ENCODE measurements at regions not wholly inside any gene's neighbourhood (a gene's known extent, or its start where the extent isn't known, plus 50 kb on each side); places are given as distances from the start of the nearest gene placed in this dataset.

GRCh38 chrX:20511792-20512191 is 245.1 kb upstream of the RPS6KA3 start:
- 53 to 55% methylated on average over 3 to 5 of the region's 5 CpGs for WGBS, 2 donors (ENCODE audit: low coverage in 1 of 2)
- Histone ChIP-seq H3K27ac (no peak overlapping the region), H3K9me3 (no peaks in the 10 kb centered on the region), H3K36me3 (no peaks in the 10 kb centered on the region), H3K27me3 (no peaks in the 10 kb centered on the region), H3K4me3 (no peak overlapping the region), H3K4me1 (no peaks in the 10 kb centered on the region)
- no peak for TF ChIP-seq CTCF (IDR thresholded peaks at IDR 0.05)
- no peak for TF ChIP-seq EP300 (IDR thresholded peaks at IDR 0.05)
- no peak for TF ChIP-seq POLR2A (IDR thresholded peaks at IDR 0.05)
- no peak for TF ChIP-seq POLR2AphosphoS5 (IDR thresholded peaks at IDR 0.05)
- no peak for ATAC-seq

- 60 to 90% methylated on average over 1 to 2 of the region's 2 CpGs for WGBS, 2 donors (ENCODE audit: low coverage in 1 of 2)
Measured at GRCh38 chrX:20507901-20508620, 241.4 kb upstream of the RPS6KA3 start.

GRCh38 chrX:20506739-20507138 is 240.0 kb upstream of the RPS6KA3 start:
- Histone ChIP-seq H3K36me3 (no peaks in the 10 kb centered on the region), H3K27me3 (no peaks in the 10 kb centered on the region), H3K4me1 (no peaks in the 10 kb centered on the region), H3K4me3 (no peak overlapping the region), H3K27ac (no peak overlapping the region), H3K9me3 (no peaks in the 10 kb centered on the region)
- no peak for ATAC-seq
- no peak for TF ChIP-seq POLR2AphosphoS5 (IDR thresholded peaks at IDR 0.05)
- no peak for TF ChIP-seq POLR2A (IDR thresholded peaks at IDR 0.05)
- TF ChIP-seq CTCF (IDR thresholded peaks at IDR 0.05): no peak
- TF ChIP-seq EP300 (IDR thresholded peaks at IDR 0.05): no peak

More at GRCh38 chrX:20507901-20508620, 241.4 kb upstream of the RPS6KA3 start:
- no peak overlapping the region for H3K27ac ChIP-seq
- ATAC-seq: no peak
- H3K36me3 ChIP-seq: no peaks in the 10 kb centered on the region
- TF ChIP-seq CTCF (IDR thresholded peaks at IDR 0.05) (no peak), POLR2A (IDR thresholded peaks at IDR 0.05) (no peak), EP300 (IDR thresholded peaks at IDR 0.05) (no peak)
- H3K27me3 ChIP-seq: no peaks in the 10 kb centered on the region
- no peaks in the 10 kb centered on the region for H3K4me1 ChIP-seq
- no peaks in the 10 kb centered on the region for H3K9me3 ChIP-seq
- no peak overlapping the region for H3K4me3 ChIP-seq

- ATAC-seq: no peak
- no peaks in the 10 kb centered on the region for H3K36me3 ChIP-seq
- H3K9me3 ChIP-seq: no peaks in the 10 kb centered on the region
- H3K4me3 ChIP-seq: no peak overlapping the region
- H3K27me3 ChIP-seq: no peaks in the 10 kb centered on the region
- no peak for TF ChIP-seq CTCF (IDR thresholded peaks at IDR 0.05)
- TF ChIP-seq POLR2A (IDR thresholded peaks at IDR 0.05): no peak
- TF ChIP-seq EP300 (IDR thresholded peaks at IDR 0.05): no peak
- no peak for TF ChIP-seq POLR2AphosphoS5 (IDR thresholded peaks at IDR 0.05)
- no peaks in the 10 kb centered on the region for H3K4me1 ChIP-seq
- no peak overlapping the region for H3K27ac ChIP-seq
Measured at GRCh38 chrX:20500949-20501348, 234.2 kb upstream of the RPS6KA3 start.

GRCh38 chrX:20500171-20500865 is 233.6 kb upstream of the RPS6KA3 start:
- 48 to 56% methylated on average over 4 to 5 of the region's 6 CpGs for WGBS, 2 donors (ENCODE audit: low coverage in 1 of 2)
- no peak overlapping the region for H3K27ac ChIP-seq
- no peaks in the 10 kb centered on the region for H3K36me3 ChIP-seq
- no peaks in the 10 kb centered on the region for H3K27me3 ChIP-seq
- H3K4me1 ChIP-seq: no peaks in the 10 kb centered on the region
- TF ChIP-seq EP300 (IDR thresholded peaks at IDR 0.05): no peak
- no peak for TF ChIP-seq POLR2AphosphoS5 (IDR thresholded peaks at IDR 0.05)
- no peak for TF ChIP-seq POLR2A (IDR thresholded peaks at IDR 0.05)
- TF ChIP-seq CTCF (IDR thresholded peaks at IDR 0.05): no peak
- no peak overlapping the region for H3K4me3 ChIP-seq
- no peaks in the 10 kb centered on the region for H3K9me3 ChIP-seq
- no peak for ATAC-seq

Data from gastroesophageal sphincter (tissue), 4 donors.